Thyroid gland (tissue), 4 donors: ENCODE measurements at regions not wholly inside any gene's neighbourhood (a gene's known extent, or its start where the extent isn't known, plus 50 kb on each side); places are given as distances from the start of the nearest gene placed in this dataset.

Source experiments
- DNase-seq, 2 donors: peaks; one replicate each; pipeline ENCODE4 v3.0.0-alpha.2; 2019
- H3K27ac ChIP-seq, 3 donors: fragments of 200-600 bp; sonication (generic); 1 replicate in 2 of 3; 2 replicates in 1 of 3; pipeline ENCODE4 v1.5.1; 2016 to 2019; ENCODE audit warnings: mild to moderate bottlenecking in 1 of 3, moderate library complexity in 1 of 3
- H3K27me3 ChIP-seq: fragments of 200-600 bp; sonication (generic); one replicate; pipeline ENCODE4 v1.5.1; 2019
- H3K36me3 ChIP-seq, 2 donors: fragments of 200-600 bp; sonication (generic); one replicate each; pipeline ENCODE4 v1.5.1; 2016 to 2019
- H3K4me1 ChIP-seq, 2 donors: fragments of 200-600 bp; sonication (generic); one replicate each; pipeline ENCODE4 v1.5.1; 2017 to 2019
- H3K4me3 ChIP-seq, 3 donors: fragments of 200-600 bp; sonication (generic); replicated peaks in 1 of 3; 1 replicate in 2 of 3; 2 replicates in 1 of 3; pipeline ENCODE4 v1.5.1; 2016; ENCODE audit warnings: mild to moderate bottlenecking in 1 of 3
- H3K9me3 ChIP-seq: fragments of 200-600 bp; sonication (generic); one replicate; pipeline ENCODE4 v1.5.1; 2017
- CTCF ChIP-seq, 6 experiments: fragments of 200-600 bp in 3 of 6; fragments of 450-650 bp in 3 of 6; sonication (generic) in 3 of 6; IDR thresholded peaks; one replicate each; pipeline ENCODE4 v1.5.1; 2016 to 2019; ENCODE audit warnings: antibody characterized with exemption in 6 of 6, mild to moderate bottlenecking in 2 of 6, inconsistent platforms in 1 of 6, moderate library complexity in 1 of 6
- POLR2A ChIP-seq, 2 donors: fragments of 450-650 bp; IDR thresholded peaks; one replicate each; pipeline ENCODE4 v1.6.1; 2017; ENCODE audit warnings: antibody characterized with exemption in 2 of 2, mild to moderate bottlenecking in 2 of 2, moderate library complexity in 1 of 2
- WGBS, 2 donors: methylation state at CpG; one replicate each; pipeline ENCODE4 v1.1.5; 2017; 5-methylcytosine and 5-hydroxymethylcytosine counted together
- intact Hi-C: fragments of 100-400 bp; cut with DNase I; formaldehyde crosslinking; loops from one replicate; pipeline ENCODE4 v1.15.1; 2023

DNA sequence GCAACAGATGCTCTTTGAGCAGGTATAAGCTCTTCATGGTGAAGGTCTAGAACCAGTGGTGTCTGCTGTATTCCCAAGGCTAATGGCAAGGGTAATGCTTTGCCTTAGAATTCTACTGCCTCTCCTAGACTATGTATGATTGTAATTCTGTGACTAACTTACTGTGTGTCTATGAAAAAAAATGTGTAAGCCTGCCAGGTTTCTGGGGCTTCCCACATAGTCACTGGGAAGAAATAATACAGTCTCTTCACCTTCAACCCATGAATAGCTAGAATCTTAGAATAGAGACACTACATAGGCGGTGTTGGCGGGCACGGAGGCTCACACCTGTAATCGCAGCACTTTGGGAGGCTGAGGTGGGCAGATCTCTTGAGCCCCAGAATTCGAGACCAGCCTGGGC lies 84.1 kb downstream of the C11orf91 start:
- Histone ChIP-seq H3K27me3 (no peaks in the 10 kb centered on the region), H3K9me3 (no peaks in the 10 kb centered on the region), H3K36me3 (no peaks in the 10 kb centered on the region), H3K4me1 (peaks cover 3 to 19% of the 10 kb centered on the region in 2 donors), H3K27ac (no peak overlapping the region), H3K4me3 (no peak overlapping the region)
- TF ChIP-seq POLR2A (IDR thresholded peaks at IDR 0.05), result no peak
- no peak for TF ChIP-seq CTCF (IDR thresholded peaks at IDR 0.05)
- WGBS, 2 donors, result 85 to 94% methylated on average over 5 of the region's 5 CpGs
- no peak for DNase-seq
- intact Hi-C loops, result no loop called here

GRCh38 chr11:33615751-33616150 lies 84.9 kb downstream of the C11orf91 start:
- no peaks in the 10 kb centered on the region for H3K9me3 ChIP-seq
- H3K27me3 ChIP-seq, result no peaks in the 10 kb centered on the region
- H3K27ac ChIP-seq, result no peak overlapping the region
- 55 to 73% methylated on average over 3 of the region's 3 CpGs for WGBS, 2 donors
- TF ChIP-seq CTCF (IDR thresholded peaks at IDR 0.05) (no peak), POLR2A (IDR thresholded peaks at IDR 0.05) (no peak)
- intact Hi-C loops, result no loop called here
- peaks cover 0 to 11% of the 10 kb centered on the region in 2 donors for H3K4me1 ChIP-seq
- H3K36me3 ChIP-seq, result no peaks in the 10 kb centered on the region
- H3K4me3 ChIP-seq, result no peak overlapping the region
- DNase-seq, result no peak

- intact Hi-C loops, result no loop called here
- WGBS, 2 donors, result 60 to 97% methylated on average over 2 of the region's 2 CpGs
- no peaks in the 10 kb centered on the region for H3K36me3 ChIP-seq
Observed at GRCh38 chr11:33613404-33613803, 87.2 kb downstream of the C11orf91 start.

DNA sequence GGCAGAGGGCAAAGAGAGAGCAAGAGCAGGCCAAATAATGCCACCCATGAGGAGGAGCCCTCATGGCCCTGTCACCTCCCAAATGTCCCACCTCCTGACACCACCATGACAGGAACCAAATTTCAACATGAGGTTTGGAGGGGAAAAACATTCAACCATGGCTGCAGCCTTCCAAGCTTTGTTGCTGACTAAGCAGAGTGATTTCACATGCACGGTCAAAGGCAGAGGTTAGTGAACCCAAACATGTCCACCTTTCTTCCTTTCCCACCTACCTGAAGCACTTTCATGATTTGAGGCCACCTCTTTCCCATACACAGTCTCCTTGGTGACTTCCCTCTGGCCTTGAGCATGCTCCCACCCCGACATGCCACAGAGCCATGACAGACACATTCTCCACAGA lies 89.7 kb downstream of the C11orf91 start:
- intact Hi-C loops, result no loop called here
- Histone ChIP-seq H3K4me3 (no peak overlapping the region), H3K4me1 (no peaks in the 10 kb centered on the region), H3K27me3 (no peaks in the 10 kb centered on the region), H3K9me3 (no peaks in the 10 kb centered on the region), H3K36me3 (no peaks in the 10 kb centered on the region), H3K27ac (no peak overlapping the region)
- 77 to 78% methylated on average over 2 of the region's 2 CpGs for WGBS, 2 donors
- TF ChIP-seq CTCF (IDR thresholded peaks at IDR 0.05) (no peak), POLR2A (IDR thresholded peaks at IDR 0.05) (no peak)
- DNase-seq, result no peak

More at GRCh38 chr11:33613404-33613803, 87.2 kb downstream of the C11orf91 start:
- no peak for DNase-seq
- H3K4me3 ChIP-seq, result no peak overlapping the region
- no peaks in the 10 kb centered on the region for H3K27me3 ChIP-seq
- no peak overlapping the region for H3K27ac ChIP-seq
- no peaks in the 10 kb centered on the region for H3K4me1 ChIP-seq
- no peaks in the 10 kb centered on the region for H3K9me3 ChIP-seq
- TF ChIP-seq CTCF (IDR thresholded peaks at IDR 0.05) (no peak), POLR2A (IDR thresholded peaks at IDR 0.05) (no peak)

DNA sequence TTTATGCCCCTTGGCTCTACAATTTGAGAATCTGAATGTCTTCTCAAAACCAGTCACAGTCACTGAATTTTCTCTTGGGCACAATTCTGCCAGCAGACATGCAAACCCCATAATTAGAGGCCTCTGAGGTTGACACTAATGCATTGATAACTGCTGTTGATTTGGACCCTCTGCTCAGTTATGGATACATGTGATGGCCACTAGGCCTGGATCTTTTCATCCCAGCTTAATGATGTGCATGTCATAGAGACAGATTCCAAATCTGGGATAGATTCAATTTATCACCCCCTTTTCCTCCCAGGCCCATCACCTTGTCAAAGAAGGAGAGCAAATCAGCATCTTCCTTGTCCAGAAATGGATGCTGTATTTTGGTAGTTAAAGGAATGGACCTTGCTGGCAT lies 92.2 kb downstream of the C11orf91 start:
- no peak for DNase-seq
- Histone ChIP-seq H3K4me1 (no peaks in the 10 kb centered on the region), H3K27me3 (no peaks in the 10 kb centered on the region), H3K4me3 (no peak overlapping the region), H3K36me3 (no peaks in the 10 kb centered on the region), H3K27ac (no peak overlapping the region), H3K9me3 (no peaks in the 10 kb centered on the region)
- intact Hi-C loops, result no loop called here
- no peak for TF ChIP-seq POLR2A (IDR thresholded peaks at IDR 0.05)
- TF ChIP-seq CTCF (IDR thresholded peaks at IDR 0.05), result no peak
